Vagina (tissue), 2 donors: ENCODE measurements at regions not wholly inside any gene's neighbourhood (a gene's known extent, or its start where the extent isn't known, plus 50 kb on each side); places are given as distances from the start of the nearest gene placed in this dataset.

Source experiments
- CTCF ChIP-seq, 3 experiments: fragments of 450-650 bp in 2 of 3; fragments of 200-600 bp in 1 of 3; sonication (generic) in 1 of 3; IDR thresholded peaks; one replicate each; pipeline ENCODE4 v1.5.1; 2017 to 2019; ENCODE audit warnings: antibody characterized with exemption in 3 of 3, mild to moderate bottlenecking in 2 of 3, moderate library complexity in 2 of 3
- POLR2A ChIP-seq, 2 donors: fragments of 450-650 bp; IDR thresholded peaks; one replicate each; pipeline ENCODE4 v1.6.1; 2017; ENCODE audit warnings: antibody characterized with exemption in 2 of 2, mild to moderate bottlenecking in 2 of 2, moderate library complexity in 2 of 2

GRCh38 chr7:7060828-7061599 lies 121.3 kb upstream of the C1GALT1 start:
- TF ChIP-seq CTCF (IDR thresholded peaks at IDR 0.05) (no peak), POLR2A (IDR thresholded peaks at IDR 0.05) (no peak)
